HG03442 (cell line): ENCODE measurements at regions not wholly inside any gene's neighbourhood (a gene's known extent, or its start where the extent isn't known, plus 50 kb on each side); places are given as distances from the start of the nearest gene placed in this dataset.

Experiments used
- ATAC-seq: cut with Tn5 transposase; IDR thresholded peaks from one replicate; pipeline ENCODE4 v1.9.1; 2021; ENCODE audit warnings: mild to moderate bottlenecking, moderate library complexity; ENCODE audit not compliant: unreplicated experiment

GRCh38 chr5:146254223-146254622, 50.8 kb downstream of the RBM27 start:
- ATAC-seq, result peak; percentile 43

- ATAC-seq, result no peak
Measured at GRCh38 chr5:146273109-146273508, 65.5 kb upstream of the POU4F3 start.

GRCh38 chr5:146283344-146283761, 55.3 kb upstream of the POU4F3 start:
- ATAC-seq, result no peak

DNA sequence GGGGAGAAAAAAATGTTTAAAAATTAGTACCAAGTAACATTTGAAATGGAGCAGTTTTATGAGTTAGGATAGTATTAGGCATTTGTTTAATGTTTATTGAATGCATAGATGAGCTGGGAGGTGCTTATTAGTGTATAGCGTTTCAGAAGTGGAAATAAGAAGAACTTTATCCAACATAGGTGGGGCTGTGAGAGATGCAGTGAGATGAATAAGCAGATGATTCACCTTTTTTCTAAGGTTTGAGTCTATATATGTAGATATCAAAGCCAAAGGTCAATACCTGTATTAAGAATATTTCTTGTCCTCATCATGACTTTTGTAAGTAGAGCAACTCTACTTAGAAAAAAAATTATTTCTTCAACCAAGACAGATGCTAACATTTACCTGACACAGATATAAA, 54.6 kb upstream of the POU4F3 start:
- no peak for ATAC-seq
